ENCODE measurements at regions not wholly inside any gene's neighbourhood (a gene's known extent, or its start where the extent isn't known, plus 50 kb on each side); places are given as distances from the start of the nearest gene placed in this dataset.

- DNase-seq (no peak), ATAC-seq (no peak)
- intact Hi-C loops (cut with micrococcal nuclease), result no loop called here
Measured at GRCh38 chr1:87689487-87689886, 360.8 kb downstream of the LMO4 start.

- ATAC-seq (no peak), DNase-seq (no peak)
- intact Hi-C loops (cut with micrococcal nuclease), result no loop called here
Measured at GRCh38 chr1:87696483-87696882, 367.8 kb downstream of the LMO4 start.

DNA sequence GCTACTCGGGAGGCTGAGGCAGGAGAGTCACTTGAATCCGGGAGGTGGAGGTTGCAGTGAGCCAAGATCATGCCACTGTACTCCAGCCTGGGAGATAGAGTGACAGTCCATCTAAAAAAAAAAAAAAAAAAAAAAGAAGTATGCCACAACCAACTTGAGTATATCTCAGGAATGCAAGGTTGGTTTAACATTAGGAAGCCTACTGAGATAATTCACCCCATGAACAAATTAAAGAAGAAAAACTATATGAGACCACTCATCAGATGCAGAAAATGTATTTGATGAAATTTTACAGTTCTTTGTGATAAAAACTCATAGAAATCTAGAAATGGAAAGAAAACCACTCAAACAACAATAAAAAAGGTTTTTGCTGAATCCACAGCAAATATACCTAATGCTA, 373.8 kb downstream of the LMO4 start:
- DNase-seq (no peak), ATAC-seq (no peak)
- intact Hi-C loops (cut with micrococcal nuclease), result no loop called here

DNA sequence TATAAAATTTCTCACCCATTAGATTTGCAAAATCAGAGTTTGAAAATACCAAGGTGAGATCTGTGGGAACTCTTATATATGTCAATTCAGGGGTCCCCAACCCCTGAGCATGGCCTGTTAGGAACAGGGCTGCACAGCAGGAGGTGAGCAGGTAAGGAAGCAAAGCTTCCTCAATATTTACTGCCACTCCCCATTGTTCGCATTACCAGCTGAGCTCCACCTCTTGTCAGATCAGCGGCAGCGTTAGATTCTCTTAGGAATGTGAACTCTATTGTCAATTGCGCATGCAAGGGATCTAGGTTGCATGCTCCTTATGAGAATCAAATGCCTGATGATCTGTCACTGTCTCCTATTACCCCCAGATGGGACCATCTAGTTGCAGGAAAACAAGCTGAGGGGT, 376.6 kb downstream of the LMO4 start:
- ATAC-seq (no peak), DNase-seq (no peak)
- intact Hi-C loops (cut with micrococcal nuclease), result no loop called here

GRCh38 chr1:87706203-87706602, 377.5 kb downstream of the LMO4 start:
- no peak for DNase-seq
- intact Hi-C loops (cut with micrococcal nuclease), result no loop called here
- ATAC-seq, result no peak

GRCh38 chr1:87706779-87707228, 378.1 kb downstream of the LMO4 start:
- ATAC-seq, result no peak
- intact Hi-C loops (cut with micrococcal nuclease), result no loop called here

GRCh38 chr1:87707411-87707810, 378.7 kb downstream of the LMO4 start:
- intact Hi-C loops (cut with micrococcal nuclease), result no loop called here
- no peak for ATAC-seq

More at GRCh38 chr1:87706779-87707228, 378.1 kb downstream of the LMO4 start:
- no peak for DNase-seq

GRCh38 chr1:87712261-87713010, 383.8 kb downstream of the LMO4 start:
- ATAC-seq, result no peak
- intact Hi-C loops (cut with micrococcal nuclease), result no loop called here
- DNase-seq, result no peak

More at GRCh38 chr1:87707411-87707810, 378.7 kb downstream of the LMO4 start:
- DNase-seq, result no peak

DNA sequence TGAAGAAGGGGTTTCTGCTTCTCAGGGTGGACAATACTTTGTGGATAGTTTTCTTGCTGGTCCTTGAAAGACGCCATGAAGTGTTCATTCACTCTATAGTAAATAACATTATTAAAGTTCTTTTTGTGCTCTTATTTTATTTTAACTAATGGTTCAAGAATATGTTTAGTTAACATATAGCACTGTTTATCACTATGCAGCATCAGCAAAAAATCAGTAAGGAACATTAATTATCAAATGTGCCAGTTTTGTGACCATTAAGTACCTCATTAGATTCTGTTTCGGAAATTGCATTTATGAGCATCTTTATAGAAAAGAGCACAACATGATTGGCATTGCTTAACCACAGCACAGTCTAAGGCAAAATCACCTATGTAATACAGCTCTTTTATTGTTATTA, 385.6 kb downstream of the LMO4 start:
- no peak for DNase-seq
- intact Hi-C loops (cut with micrococcal nuclease), result no loop called here
- no peak for ATAC-seq

DNA sequence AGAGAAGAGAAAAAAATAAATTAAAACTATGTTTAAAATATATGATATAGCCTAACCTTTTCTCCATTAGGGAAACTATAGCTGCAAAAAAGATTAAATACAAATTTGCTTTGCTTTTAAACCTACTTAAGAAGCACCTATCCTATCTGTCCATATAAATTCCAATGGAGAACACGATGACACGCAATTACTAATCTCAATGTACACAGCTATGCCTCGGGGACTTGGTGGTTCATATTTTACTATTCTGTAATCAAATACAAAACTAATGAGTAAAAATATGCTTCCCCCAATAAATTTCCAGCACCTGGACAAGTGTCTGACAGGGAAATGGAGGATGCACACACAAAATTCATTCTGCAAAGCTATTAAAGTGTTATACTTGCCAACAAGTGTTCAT, 386.4 kb downstream of the LMO4 start:
- intact Hi-C loops (cut with micrococcal nuclease), result no loop called here
- ATAC-seq (no peak), DNase-seq (no peak)

GRCh38 chr1:87715471-87715870, 386.8 kb downstream of the LMO4 start:
- DNase-seq (no peak), ATAC-seq (no peak)
- intact Hi-C loops (cut with micrococcal nuclease), result no loop called here

GRCh38 chr1:87717157-87717670, 388.5 kb downstream of the LMO4 start:
- no peak for ATAC-seq
- intact Hi-C loops (cut with micrococcal nuclease), result no loop called here
- DNase-seq, result no peak

- DNase-seq, result no peak
- intact Hi-C loops (cut with micrococcal nuclease), result no loop called here
- no peak for ATAC-seq
Measured at GRCh38 chr1:87718241-87718950, 389.7 kb downstream of the LMO4 start.

GRCh38 chr1:87719658-87720057, 391.0 kb downstream of the LMO4 start:
- intact Hi-C loops (cut with micrococcal nuclease), result no loop called here
- no peak for DNase-seq
- no peak for ATAC-seq

DNA sequence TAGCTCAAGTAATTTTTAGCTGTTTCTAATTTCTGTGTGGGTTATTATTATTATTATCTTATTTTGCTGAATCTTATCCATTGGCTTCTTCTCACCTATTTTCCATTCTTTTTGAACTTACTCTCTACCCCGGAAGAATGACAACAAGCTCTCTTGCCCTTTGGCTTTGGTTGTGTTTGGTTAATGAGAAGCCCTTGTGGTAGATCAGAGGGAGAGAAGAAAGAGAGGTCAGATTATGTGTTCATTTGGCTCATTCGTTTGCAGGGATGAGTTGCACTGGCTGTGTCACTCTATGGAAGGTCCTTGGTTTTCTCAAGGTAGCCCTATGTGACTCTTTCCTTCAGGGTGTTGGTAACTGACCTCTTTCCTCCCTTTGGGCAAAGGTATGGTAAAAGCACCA, 391.9 kb downstream of the LMO4 start:
- ATAC-seq, result no peak
- DNase-seq, result no peak
- intact Hi-C loops (cut with micrococcal nuclease), result no loop called here

DNA sequence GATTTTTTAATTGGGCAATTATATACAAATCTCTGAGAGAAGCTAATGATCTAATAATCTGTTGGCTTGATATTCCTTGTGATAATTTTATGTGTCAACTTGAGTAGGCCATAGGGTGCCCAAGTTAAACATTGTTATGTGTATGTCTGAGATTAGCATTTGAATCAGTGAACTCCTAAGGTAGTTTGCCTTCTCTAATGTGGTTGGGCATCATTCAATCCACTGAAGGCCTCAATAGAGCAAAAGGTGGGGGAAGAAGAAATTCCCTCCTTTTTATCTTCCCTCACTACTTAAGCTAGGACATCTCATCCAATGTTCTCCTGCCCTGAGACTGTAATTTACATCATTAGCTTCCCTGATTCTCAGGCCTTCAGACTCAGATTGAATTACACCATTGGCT, 394.5 kb downstream of the LMO4 start:
- no peak for ATAC-seq
- intact Hi-C loops (cut with micrococcal nuclease), result no loop called here
- DNase-seq, result no peak

- no peak for DNase-seq
- intact Hi-C loops (cut with micrococcal nuclease), result no loop called here
Measured at GRCh38 chr1:87728169-87728568, 399.5 kb downstream of the LMO4 start.

GRCh38 chr1:87730274-87731216, 401.9 kb downstream of the LMO4 start:
- intact Hi-C loops (cut with micrococcal nuclease), result no loop called here
- ATAC-seq, result no peak
- DNase-seq, result no peak

More at GRCh38 chr1:87728169-87728568, 399.5 kb downstream of the LMO4 start:
- ATAC-seq, result no peak

DNA sequence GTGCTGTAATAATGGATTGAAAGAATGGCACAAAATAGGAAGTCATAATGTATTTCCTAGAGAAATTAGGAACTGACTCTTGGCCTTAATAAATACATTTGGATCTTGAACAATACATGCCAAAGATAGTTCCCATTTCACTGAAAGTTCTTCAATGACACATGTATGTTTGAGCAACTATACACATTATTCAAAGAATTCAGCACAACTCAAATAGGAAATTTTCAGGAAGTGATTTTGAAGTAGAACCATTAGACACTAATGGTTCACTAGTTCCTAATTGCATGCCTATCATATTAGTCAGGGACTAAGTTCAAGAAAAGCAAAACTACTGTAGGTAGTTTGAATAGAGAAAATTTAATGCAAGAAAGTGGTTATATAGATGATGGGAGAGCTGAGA, 404.7 kb downstream of the LMO4 start:
- ATAC-seq, result no peak
- intact Hi-C loops (cut with micrococcal nuclease), result no loop called here
- no peak for DNase-seq

GRCh38 chr1:87735750-87736149, 407.1 kb downstream of the LMO4 start:
- intact Hi-C loops (cut with micrococcal nuclease), result no loop called here
- DNase-seq (no peak), ATAC-seq (no peak)

Data from left ventricle myocardium superior (tissue), 1 donor.